Mesendoderm (in vitro differentiated cells): ENCODE measurements at regions not wholly inside any gene's neighbourhood (a gene's known extent, or its start where the extent isn't known, plus 50 kb on each side); places are given as distances from the start of the nearest gene placed in this dataset.

Experiments used
- DNase-seq: peaks from one replicate; pipeline ENCODE4 v3.0.0; 2013
- H2AK5ac ChIP-seq: 2 replicates; pipeline ENCODE4 v1.6.1; 2013; ENCODE audit warnings: low read length, inconsistent platforms
- H2BK120ac ChIP-seq: 2 replicates; pipeline ENCODE4 v1.6.1; 2013; ENCODE audit warnings: low read depth, mild to moderate bottlenecking, low read length, moderate library complexity, mixed read lengths
- H2BK15ac ChIP-seq: replicated peaks from 2 replicates; pipeline ENCODE4 v1.6.1; 2013; ENCODE audit warnings: low read depth, mild to moderate bottlenecking, moderate library complexity
- H2BK5ac ChIP-seq: 2 replicates; pipeline ENCODE4 v1.6.1; 2013; ENCODE audit warnings: low read length, inconsistent platforms
- H3K18ac ChIP-seq: 2 replicates; pipeline ENCODE4 v1.6.1; 2013; ENCODE audit warnings: mild to moderate bottlenecking, low read length, mixed read lengths
- H3K23ac ChIP-seq: one replicate; pipeline ENCODE4 v1.6.1; 2013; ENCODE audit warnings: low read length
- H3K27ac ChIP-seq: 2 replicates; pipeline ENCODE4 v1.5.1; 2013; ENCODE audit warnings: low read depth, mild to moderate bottlenecking, inconsistent platforms, low read length, moderate library complexity
- H3K27me3 ChIP-seq: 2 replicates; pipeline ENCODE4 v1.6.1; 2013; ENCODE audit warnings: low read length, control low read depth, mild to moderate bottlenecking, inconsistent platforms; ENCODE audit not compliant: insufficient read depth, poor library complexity
- H3K36me3 ChIP-seq: 2 replicates; pipeline ENCODE4 v1.6.1; 2013; ENCODE audit warnings: low read length, inconsistent platforms; ENCODE audit not compliant: control insufficient read depth, insufficient read depth
- H3K4ac ChIP-seq: one replicate; pipeline ENCODE4 v1.6.1; 2013; ENCODE audit warnings: low read depth, mild to moderate bottlenecking, low read length, moderate library complexity
- H3K4me1 ChIP-seq: 2 replicates; pipeline ENCODE4 v1.6.1; 2013; ENCODE audit warnings: low read depth, low read length, inconsistent platforms; ENCODE audit not compliant: control insufficient read depth
- H3K4me2 ChIP-seq: 2 replicates; pipeline ENCODE4 v1.6.1; 2013; ENCODE audit warnings: low read length
- H3K4me3 ChIP-seq: 2 replicates; pipeline ENCODE4 v1.5.1; 2013; ENCODE audit warnings: mild to moderate bottlenecking, low read length
- H3K56ac ChIP-seq: one replicate; pipeline ENCODE4 v1.6.1; 2013; ENCODE audit warnings: low read length
- H3K79me1 ChIP-seq: 2 replicates; pipeline ENCODE4 v1.6.1; 2013; ENCODE audit warnings: low read length, inconsistent platforms
- H3K79me2 ChIP-seq: 2 replicates; pipeline ENCODE4 v1.6.1; 2013; ENCODE audit warnings: mild to moderate bottlenecking, low read length; ENCODE audit not compliant: control insufficient read depth, insufficient read depth
- H3K9ac ChIP-seq: 2 replicates; pipeline ENCODE4 v1.6.1; 2013; ENCODE audit warnings: low read length, inconsistent platforms
- H4K5ac ChIP-seq: one replicate; pipeline ENCODE4 v1.6.1; 2013; ENCODE audit warnings: low read length
- H4K8ac ChIP-seq: one replicate; pipeline ENCODE4 v1.6.1; 2013; ENCODE audit warnings: low read depth, mild to moderate bottlenecking, control low read depth, low read length, moderate library complexity
- WGBS: extraction: QIAGEN DNeasy Blood & Tissue Kit; methylation state at CpG from one replicate; pipeline ENCODE4 v1.1.7; 2013; ENCODE audit warnings: low lambda C conversion rate, missing lambda C conversion rate; ENCODE audit not compliant: insufficient coverage; ENCODE audit errors: extremely low coverage; 5-methylcytosine and 5-hydroxymethylcytosine counted together

DNA sequence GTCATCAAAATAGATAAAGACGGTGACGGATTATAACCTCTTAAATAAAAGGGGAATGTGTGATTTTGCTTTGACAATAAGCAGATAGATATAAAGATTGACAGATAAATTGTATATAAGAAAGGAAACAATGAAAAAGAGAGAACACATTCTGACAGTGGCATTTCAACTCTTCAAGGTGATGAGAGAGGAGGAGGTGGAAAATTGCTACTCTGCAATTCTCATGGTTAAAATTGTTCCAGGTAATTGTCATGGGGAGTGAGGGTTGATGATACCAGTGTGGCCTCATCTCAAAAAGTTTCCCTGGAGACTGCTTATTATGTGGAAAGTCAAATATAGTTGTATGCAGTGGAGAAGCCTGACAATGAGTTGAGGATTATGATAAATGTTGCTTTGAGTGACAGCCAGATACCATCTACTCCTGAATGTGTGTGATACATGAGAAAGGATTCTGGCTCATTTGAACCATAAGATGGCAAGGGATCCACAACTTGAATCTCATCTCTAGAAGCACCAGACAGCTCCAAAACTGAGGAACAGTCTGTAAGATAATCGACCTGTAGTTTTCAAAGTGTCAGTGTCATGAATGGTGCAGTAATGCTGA lies 1290.6 kb upstream of the CDH8 start:
- Histone ChIP-seq H3K27ac (no peak overlapping the region), H3K79me2 (no peaks in the 10 kb centered on the region), H3K9ac (no peak overlapping the region), H3K79me1 (no peaks in the 10 kb centered on the region), H3K4me3 (no peak overlapping the region), H4K5ac (no peak overlapping the region), H2AK5ac (no peak overlapping the region), H2BK120ac (no peak overlapping the region), H3K4me2 (no peak overlapping the region), H4K8ac (no peak overlapping the region), H3K18ac (no peak overlapping the region), H3K27me3 (no peaks in the 10 kb centered on the region), H2BK5ac (no peak overlapping the region), H3K4me1 (no peaks in the 10 kb centered on the region), H3K23ac (no peak overlapping the region), H3K56ac (no peak overlapping the region), H3K4ac (no peak overlapping the region), H2BK15ac (no peak overlapping the region), H3K36me3 (no peaks in the 10 kb centered on the region)
- WGBS, result 100% methylated on average over 1 of the region's 3 CpGs
- DNase-seq, result no peak

- no peak overlapping the region for H2BK120ac ChIP-seq
- H3K18ac ChIP-seq, result no peak overlapping the region
- H3K27ac ChIP-seq, result no peak overlapping the region
- H3K23ac ChIP-seq, result no peak overlapping the region
- H3K56ac ChIP-seq, result no peak overlapping the region
- H3K27me3 ChIP-seq, result no peaks in the 10 kb centered on the region
- no peak overlapping the region for H4K8ac ChIP-seq
- no peak overlapping the region for H3K4ac ChIP-seq
- no peak overlapping the region for H3K4me3 ChIP-seq
- no peaks in the 10 kb centered on the region for H3K36me3 ChIP-seq
- H3K79me1 ChIP-seq, result no peaks in the 10 kb centered on the region
- no peaks in the 10 kb centered on the region for H3K4me1 ChIP-seq
- no peak overlapping the region for H4K5ac ChIP-seq
- H2AK5ac ChIP-seq, result no peak overlapping the region
- no CpG with 5 or more reads among the region's 5 CpGs for WGBS
- H2BK5ac ChIP-seq, result no peak overlapping the region
- H3K4me2 ChIP-seq, result no peak overlapping the region
- no peak overlapping the region for H2BK15ac ChIP-seq
- no peaks in the 10 kb centered on the region for H3K79me2 ChIP-seq
- no peak for DNase-seq
- H3K9ac ChIP-seq, result no peak overlapping the region
These were observed 1287.8 kb upstream of the CDH8 start for GRCh38 chr16:63323722-63324705.

- Histone ChIP-seq H3K27ac (no peak overlapping the region), H3K4me1 (no peaks in the 10 kb centered on the region), H2BK5ac (no peak overlapping the region)
These were observed 1286.8 kb upstream of the CDH8 start for GRCh38 chr16:63323055-63323454.

GRCh38 chr16:63315229-63315628 lies 1279.0 kb upstream of the CDH8 start:
- Histone ChIP-seq H3K79me2 (no peaks in the 10 kb centered on the region), H3K4me2 (no peak overlapping the region), H3K4me3 (no peak overlapping the region), H3K18ac (no peak overlapping the region), H4K8ac (no peak overlapping the region), H3K79me1 (no peaks in the 10 kb centered on the region), H2BK15ac (no peak overlapping the region), H3K4me1 (no peaks in the 10 kb centered on the region), H3K4ac (no peak overlapping the region), H3K23ac (no peak overlapping the region), H2BK120ac (no peak overlapping the region), H3K9ac (no peak overlapping the region), H4K5ac (no peak overlapping the region), H2AK5ac (no peak overlapping the region), H3K27ac (no peak overlapping the region), H3K56ac (no peak overlapping the region), H3K27me3 (no peaks in the 10 kb centered on the region), H3K36me3 (no peaks in the 10 kb centered on the region), H2BK5ac (no peak overlapping the region)
- DNase-seq, result no peak
- WGBS, result no CpG with 5 or more reads among the region's 1 CpG

More at GRCh38 chr16:63323055-63323454, 1286.8 kb upstream of the CDH8 start:
- DNase-seq, result no peak
- Histone ChIP-seq H3K56ac (no peak overlapping the region), H3K79me2 (no peaks in the 10 kb centered on the region), H3K9ac (no peak overlapping the region), H3K4ac (no peak overlapping the region), H3K23ac (no peak overlapping the region), H2BK120ac (no peak overlapping the region), H2BK15ac (no peak overlapping the region), H3K4me3 (no peak overlapping the region), H4K8ac (no peak overlapping the region), H3K18ac (no peak overlapping the region), H4K5ac (no peak overlapping the region), H3K36me3 (no peaks in the 10 kb centered on the region), H2AK5ac (no peak overlapping the region), H3K79me1 (no peaks in the 10 kb centered on the region), H3K4me2 (no peak overlapping the region), H3K27me3 (no peaks in the 10 kb centered on the region)
- WGBS, result no CpG with 5 or more reads among the region's 1 CpG

DNA sequence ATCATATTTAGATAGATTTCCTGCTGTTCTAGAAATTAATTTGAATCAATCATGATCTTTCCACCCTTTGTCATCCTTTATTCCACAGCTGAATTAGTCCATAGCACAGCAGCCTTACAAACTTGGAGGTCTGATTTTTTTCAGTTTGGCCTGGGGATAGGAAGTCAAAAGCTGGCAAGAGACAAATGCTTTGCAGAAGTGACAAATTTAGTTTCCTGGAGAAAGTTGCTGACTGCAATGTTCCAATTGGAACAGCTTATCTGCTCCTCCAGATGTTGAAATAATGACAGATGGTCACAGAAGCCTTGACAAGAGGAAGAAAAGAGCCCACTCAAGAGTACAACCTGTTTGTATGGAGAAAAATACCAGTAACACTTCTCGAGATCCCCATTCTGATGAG lies 1276.1 kb upstream of the CDH8 start:
- no peak overlapping the region for H3K9ac ChIP-seq
- H3K18ac ChIP-seq, result no peak overlapping the region
- no peaks in the 10 kb centered on the region for H3K27me3 ChIP-seq
- no peaks in the 10 kb centered on the region for H3K36me3 ChIP-seq
- H2AK5ac ChIP-seq, result no peak overlapping the region
- no peak overlapping the region for H3K56ac ChIP-seq
- no peak overlapping the region for H3K4me2 ChIP-seq
- H3K79me1 ChIP-seq, result no peaks in the 10 kb centered on the region
- H3K4ac ChIP-seq, result no peak overlapping the region
- no peak overlapping the region for H2BK15ac ChIP-seq
- H3K4me3 ChIP-seq, result no peak overlapping the region
- no peak overlapping the region for H3K27ac ChIP-seq
- no peak overlapping the region for H3K23ac ChIP-seq
- no CpG with 5 or more reads among the region's 1 CpG for whole genome bisulfite sequencing
- H3K4me1 ChIP-seq, result no peaks in the 10 kb centered on the region
- no peaks in the 10 kb centered on the region for H3K79me2 ChIP-seq
- no peak overlapping the region for H4K5ac ChIP-seq
- no peak overlapping the region for H4K8ac ChIP-seq
- no peak for DNase-seq
- H2BK5ac ChIP-seq, result no peak overlapping the region
- H2BK120ac ChIP-seq, result no peak overlapping the region
